Activated CD4-positive, alpha-beta T cell treated with anti-CD3 and anti-CD28 coated beads, Interleukin-2, amount 50 U/mL, for 1 hour (primary cell): ENCODE measurements at regions not wholly inside any gene's neighbourhood (a gene's known extent, or its start where the extent isn't known, plus 50 kb on each side); places are given as distances from the start of the nearest gene placed in this dataset.
"Not testable (repeated sequence)": the region's sequence is repeated elsewhere in the genome, so short reads cannot be mapped to it uniquely, and the experiment has no call there.

Source experiments
- DNase-seq: peaks from one replicate; pipeline ENCODE4 v3.0.0-alpha.2; 2020

- no peak for DNase-seq
Measured at GRCh38 chr22:22346401-22347107, 102.0 kb downstream of the VPREB1 start.

- DNase-seq = no peak
Measured at GRCh38 chr22:22348127-22348814, 103.7 kb downstream of the VPREB1 start.

GRCh38 chr22:22348815-22349454, 104.3 kb downstream of the VPREB1 start:
- DNase-seq = no peak

- no peak for DNase-seq
Measured at GRCh38 chr22:22349455-22349836, 104.9 kb downstream of the VPREB1 start.

- DNase-seq = no peak
Measured at GRCh38 chr22:22351366-22351765, 106.8 kb downstream of the VPREB1 start.

- DNase-seq = no peak
Measured at GRCh38 chr22:22352371-22352999, 107.9 kb downstream of the VPREB1 start.

- no peak for DNase-seq
Measured at GRCh38 chr22:22355096-22355834, 110.7 kb downstream of the VPREB1 start.

- peak; percentile 69 for DNase-seq
Measured at GRCh38 chr22:22357024-22357883, 112.7 kb downstream of the VPREB1 start.

- DNase-seq = no peak
Measured at GRCh38 chr22:22358152-22358551, 113.6 kb downstream of the VPREB1 start.

GRCh38 chr22:22358686-22359085, 114.1 kb downstream of the VPREB1 start:
- no peak for DNase-seq

GRCh38 chr22:22359465-22359864, 114.9 kb downstream of the VPREB1 start:
- no peak for DNase-seq

GRCh38 chr22:22360014-22360413, 115.4 kb downstream of the VPREB1 start:
- no peak for DNase-seq

- no peak for DNase-seq
Measured at GRCh38 chr22:22362311-22362710, 117.7 kb downstream of the VPREB1 start.

GRCh38 chr22:22362936-22363335, 118.3 kb downstream of the VPREB1 start:
- no peak for DNase-seq

- DNase-seq = no peak
Measured at GRCh38 chr22:22364207-22364606, 119.6 kb downstream of the VPREB1 start.

- no peak for DNase-seq
Measured at GRCh38 chr22:22366537-22366936, 122.0 kb downstream of the VPREB1 start.

GRCh38 chr22:22368516-22368915, 123.9 kb downstream of the VPREB1 start:
- no peak for DNase-seq

- not testable (repeated sequence) for DNase-seq
Measured at GRCh38 chr22:22369219-22369963, 124.8 kb downstream of the VPREB1 start.

GRCh38 chr22:22369964-22370270, 125.3 kb downstream of the VPREB1 start:
- no peak for DNase-seq

- DNase-seq = no peak
Measured at GRCh38 chr22:22371031-22371541, 126.5 kb downstream of the VPREB1 start.

- no peak for DNase-seq
Measured at GRCh38 chr22:22372086-22372485, 127.5 kb downstream of the VPREB1 start.
